COLO829 (cell line): ENCODE measurements at regions not wholly inside any gene's neighbourhood (a gene's known extent, or its start where the extent isn't known, plus 50 kb on each side); places are given as distances from the start of the nearest gene placed in this dataset.

Source experiments
- DNase-seq: peaks from one replicate; pipeline ENCODE4 v3.0.0; 2012; ENCODE audit warnings: low spot score

DNA sequence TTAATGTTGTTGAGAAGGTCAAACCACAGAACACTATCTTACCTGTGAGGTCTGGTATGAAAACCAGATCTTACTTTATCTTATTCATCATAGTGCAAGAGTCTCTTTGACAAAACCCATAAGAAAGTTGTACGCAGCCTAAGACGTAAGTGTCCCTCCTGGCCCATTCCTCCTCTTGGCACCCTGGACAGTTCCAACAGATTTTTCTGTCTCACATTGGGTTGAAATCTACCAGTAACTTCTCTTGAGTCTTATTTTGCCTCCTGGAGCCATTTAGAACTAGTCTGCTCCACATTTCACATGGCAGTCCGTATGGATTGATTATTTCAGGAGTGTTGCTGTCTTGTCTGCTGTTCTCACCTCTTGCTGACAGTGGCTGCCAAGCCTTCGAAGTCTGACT, 498.4 kb downstream of the PDCD6IP start:
- DNase-seq, result no peak

DNA sequence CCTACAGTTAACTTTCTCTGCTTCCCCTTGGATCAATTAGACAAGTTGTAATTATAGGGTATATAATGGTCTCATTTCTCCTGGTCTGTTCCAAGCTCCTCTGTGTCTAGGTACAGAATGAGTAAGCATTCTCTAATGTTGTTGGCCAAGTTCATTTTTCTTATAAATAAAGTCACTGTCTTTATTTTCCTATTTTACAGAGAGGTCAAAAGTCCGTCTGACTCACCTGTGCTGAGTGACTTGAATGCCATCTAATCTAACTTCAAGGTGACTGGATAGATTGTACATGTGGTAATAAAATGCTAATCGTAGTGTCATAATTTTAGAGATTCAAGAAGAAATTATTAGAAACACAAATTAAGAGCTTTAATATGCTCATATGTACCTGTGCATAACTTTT, 500.2 kb downstream of the PDCD6IP start:
- no peak for DNase-seq

DNA sequence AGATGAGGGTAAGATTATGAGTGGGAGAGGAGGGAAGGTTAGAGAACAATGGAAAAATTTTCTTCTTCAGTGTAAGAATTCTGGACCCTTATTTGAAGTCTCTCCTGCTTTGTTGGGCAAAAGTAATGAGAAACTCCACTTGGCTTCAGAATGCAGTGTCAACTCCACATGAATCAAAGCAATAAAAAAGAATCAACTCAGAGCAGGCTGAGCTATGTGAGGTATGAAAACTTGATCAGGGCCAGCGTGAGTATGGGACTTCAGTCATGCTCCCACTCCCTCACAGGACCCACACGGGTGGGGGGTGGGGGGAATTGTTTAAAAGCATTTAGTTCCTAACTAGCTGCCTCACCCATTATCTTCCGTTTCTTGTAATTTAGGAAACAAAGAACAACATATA, 502.2 kb downstream of the PDCD6IP start:
- DNase-seq, result no peak

DNA sequence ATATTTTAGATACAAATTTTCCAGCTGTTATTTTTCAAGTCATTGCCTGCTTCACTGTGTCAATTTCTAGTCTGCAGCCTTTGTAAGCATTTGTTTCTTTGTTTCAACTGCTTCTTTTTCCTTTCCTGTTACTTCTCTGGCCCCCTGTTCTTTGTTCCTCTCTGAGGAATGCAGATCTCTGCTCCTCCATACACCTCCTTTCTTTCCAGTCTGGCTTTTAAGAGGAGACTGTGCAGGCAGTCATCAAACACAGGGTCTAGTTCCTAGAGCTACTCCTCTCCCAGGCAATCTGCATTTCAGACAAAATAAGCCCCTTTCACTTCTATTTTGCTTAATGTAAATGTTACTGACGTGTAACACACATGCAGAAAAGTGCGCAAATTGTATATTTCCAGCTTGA, 502.9 kb downstream of the PDCD6IP start:
- DNase-seq, result no peak

DNA sequence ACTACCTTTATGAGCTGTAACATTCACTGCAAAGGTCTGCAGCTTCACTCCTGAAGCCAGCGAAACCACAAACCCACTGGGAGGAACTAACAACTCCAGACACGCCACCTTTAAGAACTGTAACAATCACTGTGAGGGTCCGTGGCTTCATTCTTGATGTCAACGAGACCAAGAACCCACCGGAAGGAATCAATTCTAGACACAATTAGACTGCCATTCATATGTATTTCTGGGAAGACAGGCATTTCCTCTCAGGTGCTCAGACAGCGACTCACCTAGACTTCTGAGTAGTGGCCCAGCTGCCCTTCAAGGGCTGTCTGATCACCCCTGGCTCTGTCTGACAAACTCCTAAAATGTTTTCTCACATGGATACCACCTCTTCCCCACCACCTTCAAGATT, 506.8 kb downstream of the PDCD6IP start:
- DNase-seq, result no peak

DNA sequence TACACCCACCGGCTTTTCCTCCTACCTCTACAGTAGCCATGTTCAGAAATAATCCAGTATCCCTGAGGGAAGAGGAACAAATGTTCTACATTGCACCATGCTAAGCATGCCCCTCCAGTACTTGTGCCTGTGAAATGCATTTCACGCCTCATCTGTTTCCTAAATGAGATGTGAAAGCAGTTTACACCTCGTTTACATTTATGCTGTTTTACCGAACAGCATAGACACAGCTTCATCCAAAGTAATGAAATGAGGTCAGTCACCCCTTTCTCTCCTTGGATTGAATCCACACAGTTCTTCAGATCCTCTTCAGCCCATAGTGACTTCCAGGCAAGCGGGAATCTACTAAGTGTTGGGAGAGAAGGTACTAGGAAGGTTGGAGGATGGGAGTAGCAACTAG, 514.3 kb downstream of the PDCD6IP start:
- DNase-seq, result no peak

DNA sequence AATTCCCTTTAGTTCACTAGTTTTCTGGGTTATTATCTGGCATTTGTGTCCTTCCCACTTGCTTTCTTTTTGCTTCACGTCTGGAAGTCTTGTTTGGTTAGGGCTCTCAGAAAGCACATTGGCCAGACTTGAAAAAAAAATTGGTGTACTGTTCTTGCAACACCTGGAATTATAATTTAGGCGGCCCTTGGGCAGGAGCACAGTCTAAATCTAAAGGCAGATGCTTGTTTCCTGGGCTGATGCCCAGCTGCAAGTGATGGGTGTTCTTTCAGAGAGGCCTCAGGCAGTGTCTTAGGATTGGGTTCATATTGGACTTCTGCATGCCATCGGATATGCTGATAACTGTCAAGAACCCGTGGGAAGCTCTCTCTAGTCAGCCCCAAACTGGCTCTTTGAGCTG, 521.5 kb downstream of the PDCD6IP start:
- no peak for DNase-seq

DNA sequence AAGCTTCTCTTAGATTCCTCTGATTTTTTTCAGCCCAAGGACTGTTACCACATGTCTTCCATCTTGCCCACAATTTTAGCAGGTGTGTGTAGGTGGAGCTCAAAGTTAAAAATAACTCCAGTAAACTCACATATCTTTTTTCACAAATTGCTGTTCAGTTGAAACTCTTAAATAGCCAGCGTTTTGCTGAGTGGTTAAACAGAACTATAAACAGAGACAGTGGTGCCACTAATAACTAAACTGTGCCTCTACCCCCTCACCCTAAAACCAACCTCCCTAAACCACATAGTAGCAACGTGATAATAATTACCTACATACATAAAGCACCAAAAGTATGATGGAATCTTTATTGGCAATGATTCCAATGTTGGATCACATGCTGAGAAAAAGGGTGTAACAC, 525.1 kb downstream of the PDCD6IP start:
- no peak for DNase-seq

DNA sequence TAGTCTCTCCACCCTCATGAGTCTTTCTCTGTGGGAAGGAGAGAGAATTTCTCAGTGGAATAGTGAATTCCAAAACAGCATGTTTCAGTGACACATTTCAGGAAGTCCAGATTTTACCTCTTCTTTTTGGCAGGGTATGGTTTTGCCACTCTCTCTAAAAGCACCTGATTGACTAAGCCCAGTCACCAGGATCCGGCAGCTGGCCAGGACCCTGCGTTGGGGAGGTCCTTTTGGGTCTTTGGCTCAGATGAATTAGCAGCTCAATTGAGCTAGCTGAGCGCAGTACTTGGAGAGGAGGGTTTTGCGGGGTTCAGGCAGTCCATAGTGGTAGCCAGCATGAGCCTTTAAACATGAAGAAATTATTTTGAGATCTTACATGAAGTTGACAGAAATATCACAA, 548.2 kb downstream of the PDCD6IP start:
- DNase-seq, result no peak

DNA sequence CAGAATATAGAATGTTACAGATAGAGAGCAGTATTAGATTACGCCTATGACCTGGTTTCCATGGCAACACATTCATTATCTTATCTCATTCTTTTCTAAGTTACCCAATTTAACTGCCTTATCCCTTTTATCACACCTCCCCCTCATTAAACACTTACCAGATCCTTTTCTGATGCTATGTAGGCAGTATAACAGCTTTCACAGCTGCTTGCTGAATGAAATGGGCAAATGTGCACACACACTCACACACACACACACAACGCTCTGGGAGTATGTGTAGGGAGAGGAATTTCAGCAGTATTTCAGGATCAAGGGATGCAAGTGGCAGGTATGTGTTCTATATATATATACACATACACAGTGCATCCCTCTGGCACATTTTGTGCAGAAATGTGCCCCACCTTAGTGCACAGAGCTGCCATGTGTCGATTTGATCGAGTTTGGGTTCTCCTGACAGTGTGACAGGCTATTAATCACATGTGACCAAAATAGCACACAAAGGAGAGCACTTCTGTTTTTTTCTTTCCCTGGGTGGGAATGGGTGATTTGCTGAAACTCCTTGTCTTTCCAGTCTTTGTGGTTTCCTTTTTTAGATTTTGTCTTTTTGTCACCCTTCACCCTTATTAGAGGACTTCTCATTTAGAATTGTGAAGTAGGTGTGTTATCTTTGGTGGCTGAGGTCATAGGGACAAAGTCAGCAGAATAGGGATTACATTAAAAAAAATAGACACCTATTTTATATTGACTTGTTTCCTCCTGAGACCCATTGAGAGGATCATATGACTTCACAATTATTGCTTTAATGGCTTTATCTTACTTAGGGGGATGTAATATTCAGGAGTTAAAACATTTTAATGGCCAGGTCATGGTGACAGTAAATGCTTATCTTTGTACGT, 553.7 kb downstream of the PDCD6IP start:
- DNase-seq, result no peak

DNA sequence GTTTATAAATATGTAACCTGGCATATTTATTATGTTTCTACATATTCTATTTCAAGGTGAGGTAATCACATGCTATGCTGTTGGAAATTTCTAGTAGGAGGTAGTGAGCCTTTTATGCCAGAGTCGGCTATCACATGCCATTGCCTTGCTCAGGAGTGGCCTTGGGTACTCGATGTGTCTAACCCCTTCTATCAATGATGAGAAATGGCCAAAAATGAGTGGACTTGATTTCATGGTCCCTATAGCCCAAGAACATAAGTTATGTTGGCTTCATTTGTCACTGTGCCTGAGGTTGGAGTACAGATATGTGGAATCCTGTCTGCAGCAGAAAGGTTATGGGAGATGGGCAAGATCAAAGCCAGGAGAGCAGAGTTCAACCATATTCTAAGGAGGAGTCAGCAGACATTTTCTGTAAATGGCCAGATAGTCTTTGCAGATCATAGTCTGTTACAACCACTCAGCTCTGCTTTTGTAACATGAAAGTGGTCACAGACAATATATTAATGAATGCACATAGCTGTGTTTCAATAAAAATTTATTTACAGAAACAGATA, 554.4 kb downstream of the PDCD6IP start:
- DNase-seq, result no peak

DNA sequence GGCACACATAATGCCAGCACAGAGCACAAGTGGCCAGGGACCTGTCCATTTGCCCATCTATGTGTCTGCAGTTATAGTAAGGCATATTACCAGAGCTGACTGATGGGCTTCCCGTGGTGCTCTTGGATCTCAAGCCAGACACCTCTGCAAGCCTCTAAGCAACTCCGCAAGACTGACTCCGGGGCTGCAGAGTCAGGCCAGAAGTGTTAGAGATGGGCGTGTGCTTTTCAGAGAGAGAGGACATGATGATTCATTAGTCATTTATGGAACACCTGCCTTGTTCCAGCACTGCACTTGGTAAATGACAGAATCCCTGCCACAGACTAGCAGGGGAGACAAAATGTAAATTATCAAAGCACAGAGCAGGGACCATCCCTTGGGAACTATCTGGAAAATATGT, 559.0 kb downstream of the PDCD6IP start:
- DNase-seq, result no peak

DNA sequence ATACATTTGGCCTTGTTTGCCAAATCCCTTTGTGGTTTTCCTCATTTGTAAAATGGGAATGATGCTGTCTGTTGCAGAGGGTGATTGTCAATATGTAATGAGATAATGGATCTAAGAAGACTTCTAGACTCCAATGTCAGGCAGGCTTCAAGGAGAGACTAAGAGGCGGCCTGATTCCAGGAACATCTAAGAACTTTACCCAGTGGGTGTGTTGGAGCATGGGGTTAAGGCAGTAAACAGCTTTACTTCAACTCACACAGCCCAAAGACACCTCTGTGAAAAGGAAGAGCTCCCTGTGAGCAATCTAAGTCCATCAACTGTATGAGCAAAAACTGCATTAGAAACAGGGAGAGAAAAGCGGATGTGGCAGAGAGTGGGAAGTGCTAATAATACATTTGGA, 560.6 kb downstream of the PDCD6IP start:
- no peak for DNase-seq

DNA sequence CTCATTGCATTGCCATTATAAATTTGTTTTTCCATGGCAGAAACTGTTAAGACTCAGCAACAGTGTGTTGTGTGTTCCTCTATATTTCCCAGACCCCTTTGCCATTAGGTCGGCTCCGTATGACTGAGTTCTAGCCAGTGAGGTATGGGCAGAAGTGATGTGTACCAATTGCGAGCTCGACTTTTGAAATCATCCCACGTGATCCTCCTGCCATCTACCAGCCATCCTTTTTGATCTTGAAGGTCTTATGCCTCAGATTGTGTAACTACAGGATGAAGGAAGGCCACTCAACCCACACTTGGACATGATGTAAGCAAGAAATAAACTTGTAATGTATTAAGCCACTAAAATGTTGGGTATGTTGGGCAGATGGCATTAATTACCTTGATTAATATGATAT, 562.3 kb downstream of the PDCD6IP start:
- DNase-seq, result no peak

DNA sequence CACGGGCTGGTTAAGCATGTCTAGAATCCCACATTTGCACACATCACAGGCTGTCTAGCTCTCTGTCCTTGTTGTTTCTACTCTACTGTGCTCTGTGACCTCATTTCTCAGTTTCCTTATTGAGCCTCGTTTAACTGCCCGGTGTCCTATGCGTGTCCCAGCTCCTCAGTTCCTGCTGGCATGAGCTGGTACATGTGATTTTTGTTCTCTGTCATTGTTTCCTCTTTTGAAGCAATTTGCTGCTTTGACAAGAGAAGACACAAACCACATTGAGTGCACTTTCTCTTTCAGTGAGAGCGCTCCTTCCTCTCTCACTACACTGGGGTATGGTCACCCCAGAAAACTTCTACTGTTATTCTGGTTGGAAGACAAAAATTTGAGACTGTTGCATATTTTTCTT, 563.5 kb downstream of the PDCD6IP start:
- DNase-seq, result no peak

DNA sequence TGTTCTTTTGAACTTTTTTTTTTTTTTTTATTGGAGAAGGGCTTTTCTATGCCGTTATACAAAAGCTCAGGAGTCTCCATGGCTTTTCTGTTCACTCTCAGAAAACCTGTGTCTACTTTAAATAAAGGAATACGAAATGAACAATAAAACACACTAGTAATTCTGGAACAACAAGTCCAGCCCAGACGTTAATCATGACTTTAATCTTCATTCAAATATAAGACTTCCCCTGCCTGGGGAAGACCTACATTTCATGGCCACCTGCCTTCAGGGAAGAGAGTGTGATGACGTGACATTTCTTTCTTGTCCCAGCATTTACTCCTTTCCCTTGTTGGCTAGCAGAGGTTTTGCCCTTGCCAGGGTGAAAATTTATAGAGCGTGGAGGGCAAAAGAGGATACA, 564.5 kb downstream of the PDCD6IP start:
- DNase-seq, result no peak

DNA sequence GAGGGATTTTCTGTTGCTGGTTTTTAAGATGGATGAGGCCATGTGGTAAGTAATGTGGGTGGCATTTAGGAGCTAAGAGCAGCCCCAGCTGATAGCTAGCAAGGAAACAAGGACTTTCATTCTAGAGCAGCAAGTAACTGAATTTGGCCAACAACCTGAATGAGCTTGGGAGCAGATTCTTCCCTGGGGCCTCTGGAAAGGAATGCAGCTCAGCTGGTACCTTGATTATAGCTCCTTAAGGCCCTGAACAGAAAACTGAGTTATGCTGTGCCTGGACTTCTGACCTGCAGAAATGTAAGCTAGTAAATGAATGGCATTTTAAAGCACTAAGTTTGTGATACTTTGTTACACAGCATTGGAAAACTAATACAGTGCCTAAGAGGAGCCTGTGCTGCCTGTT, 565.5 kb downstream of the PDCD6IP start:
- DNase-seq, result no peak

DNA sequence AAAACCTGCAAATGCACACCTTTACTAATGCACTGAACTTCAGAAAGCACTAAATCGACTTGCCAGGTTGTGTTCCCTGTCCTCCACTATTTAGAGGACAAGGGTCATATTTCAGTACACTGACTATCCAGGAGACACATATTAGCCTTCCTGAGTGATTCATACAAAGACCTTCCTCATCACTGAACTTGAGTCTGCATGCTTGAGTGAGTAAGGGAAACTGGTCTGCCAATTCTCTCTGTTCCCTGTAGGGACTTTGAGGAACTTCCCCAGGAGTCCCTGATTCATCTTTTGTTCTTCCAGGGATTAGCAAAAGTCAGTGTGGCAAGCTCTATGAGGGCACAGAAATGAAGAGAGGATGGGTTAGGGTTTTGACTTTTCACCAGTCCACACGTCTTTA, 565.9 kb downstream of the PDCD6IP start:
- DNase-seq, result no peak

DNA sequence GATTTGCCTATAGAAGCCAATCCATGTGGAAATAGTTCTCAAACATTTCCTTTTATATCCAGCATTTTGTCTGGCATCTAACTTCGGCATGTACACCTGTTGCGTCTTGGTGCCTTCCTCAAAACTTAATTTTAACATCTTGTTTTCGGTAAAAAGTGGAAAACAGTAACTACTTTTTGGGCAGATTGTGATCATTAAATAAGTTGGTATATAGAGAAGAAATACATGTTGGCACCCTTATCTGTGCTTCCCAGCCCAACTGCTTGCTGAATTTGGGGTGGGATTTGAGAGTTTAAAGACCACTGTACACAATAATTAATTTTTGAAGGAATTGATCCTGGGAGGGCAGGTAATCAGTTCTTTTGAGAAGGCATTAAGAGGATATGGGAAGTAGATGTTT, 566.8 kb downstream of the PDCD6IP start:
- no peak for DNase-seq

DNA sequence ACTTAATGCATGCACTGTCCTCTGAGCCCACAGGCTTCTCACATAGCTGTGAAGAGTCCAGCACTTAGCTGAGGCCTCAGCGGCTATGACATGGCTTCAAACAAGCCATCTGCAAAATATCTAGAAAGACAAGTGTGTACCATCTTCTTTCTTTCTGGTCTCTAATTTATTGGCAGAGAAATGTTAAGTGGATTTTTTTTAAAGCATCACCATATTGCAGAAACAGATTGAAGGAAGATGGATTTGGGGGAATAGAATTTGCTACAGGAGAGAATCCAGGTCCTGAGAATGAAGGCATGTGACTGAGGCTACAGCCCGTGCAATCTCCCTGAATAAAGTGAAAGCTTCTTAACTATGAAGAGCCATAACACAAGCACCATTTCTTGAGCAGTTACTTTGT, 567.3 kb downstream of the PDCD6IP start:
- DNase-seq, result no peak

DNA sequence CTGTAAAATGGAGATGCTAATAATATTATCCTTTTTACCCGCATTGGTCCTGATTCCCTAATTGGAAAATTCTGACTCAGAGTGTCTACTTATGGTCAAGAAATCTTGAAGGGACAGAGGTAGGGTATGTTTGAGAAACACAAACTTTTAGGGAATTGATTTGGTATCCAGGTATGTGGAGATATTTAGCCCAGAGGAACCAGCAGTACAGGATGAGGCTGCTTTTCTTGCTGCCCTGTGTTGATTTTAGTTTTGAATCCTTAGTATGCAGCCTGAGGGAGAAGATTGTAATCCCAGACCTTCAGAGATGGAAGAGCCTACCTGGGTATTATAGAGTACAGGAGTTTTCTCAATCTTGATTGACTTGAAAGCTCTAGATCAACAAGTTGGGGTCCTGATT, 569.1 kb downstream of the PDCD6IP start:
- no peak for DNase-seq

DNA sequence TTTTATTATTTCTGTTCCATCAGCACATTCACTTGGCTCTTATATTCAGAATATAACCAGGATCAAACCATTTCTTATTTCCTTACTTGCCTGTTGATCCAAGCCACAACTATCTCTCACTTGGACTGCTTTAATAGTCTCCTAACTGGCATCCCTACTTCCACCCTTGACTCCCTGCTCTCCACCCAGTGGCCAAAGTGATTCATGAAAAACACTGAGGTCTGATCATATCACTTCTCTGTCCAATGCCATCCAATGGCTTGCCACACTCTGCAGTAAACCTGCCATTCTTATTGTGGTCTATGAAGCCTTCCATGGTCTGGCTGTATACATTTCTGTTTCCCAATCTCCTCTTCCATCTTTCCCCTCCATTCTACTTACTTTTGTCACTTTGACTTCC, 576.1 kb downstream of the PDCD6IP start:
- DNase-seq, result no peak

DNA sequence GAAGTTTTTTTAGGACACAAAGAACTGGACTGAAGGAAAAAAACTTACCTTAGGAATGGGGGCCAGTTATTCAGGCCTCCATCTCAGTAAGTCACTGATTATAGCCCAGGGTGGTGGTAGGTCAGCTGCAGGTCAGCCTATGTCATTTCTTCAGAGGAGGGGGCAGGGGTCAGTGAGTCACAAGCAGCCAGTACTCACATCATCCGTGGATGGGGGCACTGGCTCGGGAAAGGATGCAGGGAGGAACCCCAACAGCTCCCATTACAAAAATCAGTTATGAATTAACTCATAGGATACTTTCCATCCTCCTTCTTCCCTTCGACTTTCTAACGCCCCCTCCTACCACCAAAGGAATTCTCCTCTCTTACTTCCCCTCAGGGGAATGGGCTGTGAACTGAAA, 578.3 kb downstream of the PDCD6IP start:
- DNase-seq, result no peak

DNA sequence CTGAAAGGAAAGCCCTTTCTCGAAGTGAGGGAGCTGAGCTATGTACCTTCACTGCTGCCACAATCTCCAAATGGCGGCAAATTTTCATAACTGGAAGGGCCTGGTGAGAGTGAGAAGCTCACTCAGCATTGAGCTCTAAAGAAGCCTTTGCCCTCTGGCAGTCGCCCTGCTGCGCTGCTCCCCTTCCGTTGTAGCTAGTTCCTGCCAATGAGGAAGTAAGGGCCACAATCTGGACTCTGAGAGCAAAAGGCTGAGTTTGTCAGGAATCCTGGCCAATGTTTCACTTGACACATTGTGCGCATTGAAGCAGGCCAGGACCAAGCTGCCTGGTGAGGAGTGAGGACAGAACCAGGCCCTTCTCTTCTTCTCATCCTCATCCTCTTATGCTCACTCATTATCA, 579.5 kb downstream of the PDCD6IP start:
- no peak for DNase-seq
